ENCODE measurements at regions not wholly inside any gene's neighbourhood (a gene's known extent, or its start where the extent isn't known, plus 50 kb on each side); places are given as distances from the start of the nearest gene placed in this dataset.

GRCh38 chr1:81407000-81407821 lies 393.5 kb upstream of the ADGRL2 start:
- TF ChIP-seq POLR2AphosphoS5 (IDR thresholded peaks at IDR 0.05; ENCODE audit: borderline replicate concordance, low read depth, low read length) (no peak), EZH2 (IDR thresholded peaks at IDR 0.05) (no peak), FOXP2 (optimal IDR thresholded peaks at IDR 0.05; ENCODE audit: control extremely low read depth, extremely low read length, insufficient read depth) (no peak)

Measured in SK-N-MC (cell line).